G401.6 (cell line): ENCODE measurements at regions not wholly inside any gene's neighbourhood (a gene's known extent, or its start where the extent isn't known, plus 50 kb on each side); places are given as distances from the start of the nearest gene placed in this dataset.

Experiments used
- FAIRE-seq: peaks from 2 replicates; lab custom pipeline; 2012; peaks lifted over from hg19 to GRCh38; lab: Jason Lieb, UNC

DNA sequence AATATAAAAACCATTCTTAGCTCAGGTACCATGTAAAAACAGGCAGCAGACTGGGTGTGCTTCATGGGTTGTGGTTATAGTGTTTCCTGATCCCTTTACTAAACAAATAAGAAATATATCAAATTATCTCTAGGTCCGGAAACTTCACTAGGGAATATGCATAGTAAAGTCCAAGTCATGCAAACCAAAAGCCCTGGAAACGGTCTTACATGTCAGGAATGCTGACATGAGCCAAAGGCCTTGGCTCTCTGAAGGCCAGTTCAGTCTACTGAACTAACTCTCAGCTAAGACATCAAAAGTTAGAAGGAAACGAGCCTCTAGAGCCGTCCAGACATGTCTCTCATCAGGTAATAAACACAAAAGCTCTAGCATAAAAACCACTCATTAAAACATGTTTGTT, 778.9 kb upstream of the ZNF608 start:
- no peak for FAIRE-seq

DNA sequence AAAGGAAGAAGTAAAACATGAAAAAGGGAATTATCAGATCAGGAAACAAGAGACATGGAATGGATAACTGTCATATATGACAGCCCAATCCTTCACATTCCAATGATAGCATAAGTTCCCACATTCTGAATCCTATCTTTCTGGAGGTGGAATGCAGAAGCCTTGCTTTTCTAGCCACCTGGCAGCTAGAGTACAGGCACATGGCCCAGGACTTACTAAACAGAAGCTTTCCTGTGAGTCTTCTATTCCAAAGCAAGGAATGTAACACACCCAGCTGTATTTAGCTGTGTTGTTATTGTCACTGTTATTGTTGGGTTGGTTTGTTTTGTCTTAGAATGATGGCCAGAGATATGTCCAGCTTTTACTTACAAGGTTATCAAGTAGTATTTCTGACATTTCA, 780.5 kb upstream of the ZNF608 start:
- FAIRE-seq: no peak

DNA sequence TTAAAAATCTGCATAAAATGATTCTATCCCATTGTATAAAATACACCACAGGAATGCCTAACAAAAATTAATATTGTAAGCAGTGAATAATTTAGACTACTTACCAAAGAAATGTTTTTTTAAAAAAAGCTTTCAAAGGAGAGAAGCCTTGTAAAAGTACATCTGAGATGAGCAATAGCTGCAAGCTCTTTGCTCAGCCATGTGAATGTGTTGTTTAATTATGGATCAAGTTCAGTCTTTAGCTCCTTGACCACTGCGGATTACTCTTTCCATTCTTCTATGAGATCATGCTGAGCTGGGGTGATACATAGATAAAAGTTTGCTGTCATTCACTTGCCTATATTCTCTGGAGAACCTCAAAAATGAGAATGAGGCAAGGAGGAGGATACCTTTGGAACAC, 782.4 kb upstream of the ZNF608 start:
- FAIRE-seq: no peak

DNA sequence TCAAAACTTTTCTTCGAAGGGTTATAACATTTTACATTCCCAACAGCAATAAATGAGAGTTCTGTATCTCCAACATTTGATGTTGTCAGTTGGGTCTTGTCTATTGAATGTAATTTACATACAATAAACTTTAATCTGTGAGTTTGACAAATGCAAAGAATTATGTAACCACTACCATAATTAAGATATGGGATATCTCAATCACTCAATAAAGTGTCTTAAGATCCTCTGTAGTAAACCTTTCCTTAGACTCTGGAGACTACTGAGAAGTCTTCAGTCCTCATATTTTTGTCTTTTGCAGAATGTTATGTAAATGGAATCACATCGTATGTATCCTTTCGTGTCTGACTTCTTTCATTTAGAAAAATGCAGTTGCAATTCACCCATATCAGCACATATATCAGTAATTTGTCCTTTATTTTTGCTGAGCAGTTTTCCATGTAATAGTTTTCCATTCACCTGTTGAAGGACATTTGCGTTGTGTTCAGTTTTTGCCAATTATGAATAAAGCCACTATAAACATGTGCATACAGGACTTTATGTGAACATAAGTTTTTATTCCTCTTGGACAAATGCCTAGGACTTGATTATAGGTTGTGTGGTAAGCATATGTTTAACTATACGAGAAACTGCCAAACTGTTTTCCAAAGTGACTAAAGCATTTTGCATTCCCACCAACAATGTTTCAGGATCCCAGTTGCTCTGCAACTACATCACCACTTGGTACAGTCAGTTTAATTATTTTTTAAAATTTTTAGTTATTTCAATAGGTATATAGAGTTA, 784.6 kb upstream of the ZNF608 start:
- no peak for FAIRE-seq

DNA sequence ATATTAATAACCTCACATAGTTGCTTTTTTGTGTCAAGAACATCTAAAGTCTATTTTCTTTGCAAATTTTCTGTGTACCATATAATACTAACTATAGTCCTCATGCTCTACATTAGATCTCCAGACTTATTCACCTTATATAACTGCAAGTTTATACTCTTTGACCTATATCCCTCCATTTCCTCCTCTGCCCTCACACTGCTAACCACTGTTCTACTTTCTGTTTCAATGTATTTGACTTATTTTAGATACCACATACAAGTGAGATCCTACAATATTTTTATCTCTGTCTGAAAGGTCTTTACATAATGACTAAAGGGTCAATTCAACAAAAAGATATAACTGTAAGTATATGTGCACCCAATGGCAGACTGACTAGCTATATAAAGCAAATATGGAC, 789.7 kb upstream of the ZNF608 start:
- FAIRE-seq: no peak

DNA sequence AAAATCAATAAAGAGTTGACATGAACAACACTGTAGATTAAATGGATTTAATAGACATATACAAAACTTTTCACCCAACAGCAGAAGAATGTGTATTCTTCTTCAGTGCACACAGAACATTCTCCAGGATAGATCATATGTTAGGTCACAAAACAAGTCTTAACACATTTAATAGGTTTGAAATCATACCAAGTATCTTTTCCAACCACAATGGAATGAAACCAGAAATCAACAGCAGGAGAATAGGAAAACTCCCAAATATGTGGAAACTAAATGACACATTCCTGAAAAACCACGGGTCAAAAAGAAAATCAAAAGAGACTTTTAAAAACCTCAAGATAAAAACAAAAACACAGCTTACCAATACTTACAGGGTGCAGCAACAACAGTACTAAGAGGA, 790.1 kb upstream of the ZNF608 start:
- no peak for FAIRE-seq

GRCh38 chr5:125537661-125538060, 791.2 kb upstream of the ZNF608 start:
- no peak for FAIRE-seq

DNA sequence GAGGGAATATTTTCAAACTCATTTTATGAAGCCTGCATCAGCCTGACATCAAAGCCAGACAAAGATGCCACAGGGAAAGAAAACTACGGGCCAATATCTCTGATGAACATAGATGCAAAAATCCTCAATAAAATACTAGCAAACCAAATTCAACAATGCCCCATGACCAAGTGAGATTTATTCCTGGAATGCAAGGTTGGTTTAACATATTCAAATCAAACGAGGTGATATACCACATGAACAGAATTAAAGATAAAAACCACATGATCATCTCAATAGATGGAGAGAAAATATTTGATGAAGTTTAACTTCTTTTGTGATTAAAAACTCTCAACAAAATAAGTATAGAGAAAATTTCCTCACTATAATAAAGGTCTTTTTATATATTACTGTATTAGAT, 792.0 kb upstream of the ZNF608 start:
- peak; percentile 21 for FAIRE-seq

GRCh38 chr5:125541085-125541484, 794.6 kb upstream of the ZNF608 start:
- no peak for FAIRE-seq

DNA sequence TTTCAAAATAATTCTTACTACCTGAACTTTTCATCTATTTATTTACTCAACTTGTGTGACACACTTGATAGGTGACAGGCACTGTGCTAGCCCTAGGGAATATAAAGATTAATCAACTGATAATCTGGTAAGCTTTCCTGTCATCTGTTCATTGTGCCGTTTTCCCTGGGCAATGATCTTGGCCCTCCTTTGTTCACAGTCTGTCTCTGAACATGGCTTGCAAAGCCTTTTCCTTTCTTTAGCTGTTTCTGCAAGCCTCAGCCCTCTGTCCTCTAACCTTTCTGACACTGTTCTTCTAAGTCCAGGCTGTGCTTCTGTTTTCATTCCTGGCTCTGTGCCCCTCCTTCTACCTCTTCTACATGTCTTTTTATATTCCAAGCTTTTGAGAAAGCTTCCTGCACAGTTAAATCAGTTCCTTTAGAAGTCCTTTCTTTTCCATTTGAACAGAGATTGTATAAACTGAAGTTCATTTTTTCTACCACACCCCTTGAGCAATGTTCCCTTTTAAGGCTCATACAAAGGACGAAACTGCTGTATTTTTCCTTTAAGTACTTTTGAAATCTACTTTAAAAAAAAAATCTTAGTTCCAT, 803.0 kb upstream of the ZNF608 start:
- FAIRE-seq: no peak

DNA sequence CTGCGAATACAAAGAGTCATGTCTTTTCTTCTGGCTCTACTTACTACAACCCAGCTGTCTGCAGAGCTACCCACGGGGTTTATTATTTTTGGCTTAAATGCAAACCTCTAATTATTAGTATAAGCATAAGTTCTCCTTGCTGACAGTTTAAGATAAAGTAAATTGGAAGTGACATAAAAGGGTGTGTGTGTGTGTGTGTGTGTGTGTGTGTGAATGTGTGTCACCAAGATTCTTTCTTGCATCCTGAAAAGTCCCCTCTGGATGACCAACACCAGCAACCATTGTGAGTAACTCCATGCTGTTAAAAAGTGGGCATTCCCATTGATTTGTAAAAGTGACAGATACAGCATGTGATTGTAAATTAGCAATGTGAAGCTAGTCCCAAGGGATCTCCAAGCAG, 803.8 kb upstream of the ZNF608 start:
- no peak for FAIRE-seq

- no peak for FAIRE-seq
Observed at GRCh38 chr5:125551246-125551645, 804.8 kb upstream of the ZNF608 start.

- no peak for FAIRE-seq
Observed at GRCh38 chr5:125551797-125552196, 805.4 kb upstream of the ZNF608 start.

- no peak for FAIRE-seq
Observed at GRCh38 chr5:125552486-125552885, 806.0 kb upstream of the ZNF608 start.

DNA sequence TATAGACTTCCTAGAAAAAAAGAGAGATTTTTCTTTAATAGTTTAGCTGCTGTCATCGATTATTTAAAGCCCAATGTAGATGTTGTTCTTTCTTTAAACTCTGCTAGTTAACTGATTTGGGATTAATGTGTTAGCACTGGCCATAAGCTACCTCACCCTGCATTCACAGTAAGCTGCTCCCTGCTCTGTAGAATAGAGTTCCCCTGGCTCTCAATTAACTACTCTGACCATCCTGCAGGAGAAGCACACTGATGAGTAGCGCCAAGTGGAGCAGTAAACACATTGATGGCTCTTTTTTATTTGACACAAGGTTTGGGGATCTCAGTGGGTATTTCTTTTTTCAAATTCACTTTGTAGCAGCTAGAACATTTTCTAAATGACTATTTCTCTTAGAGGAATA, 807.9 kb upstream of the ZNF608 start:
- FAIRE-seq: no peak

DNA sequence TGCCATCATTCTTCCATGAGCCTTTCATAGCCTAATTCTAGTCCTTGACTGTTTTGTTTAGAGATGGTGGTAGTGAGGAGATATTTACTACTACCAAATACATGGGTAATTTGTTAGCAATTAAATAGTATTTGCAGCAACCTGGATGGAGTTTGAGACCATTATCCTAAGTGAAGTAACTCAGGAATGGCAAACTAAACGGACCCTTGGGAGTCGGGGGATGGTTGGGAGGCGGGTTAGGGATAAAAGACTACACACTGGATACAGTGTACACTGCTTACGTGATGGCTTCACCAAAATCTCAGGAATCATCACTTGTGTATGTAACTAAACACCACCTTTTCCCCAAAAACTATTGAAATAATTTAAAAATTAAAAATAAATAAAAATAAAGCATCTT, 809.2 kb upstream of the ZNF608 start:
- no peak for FAIRE-seq

DNA sequence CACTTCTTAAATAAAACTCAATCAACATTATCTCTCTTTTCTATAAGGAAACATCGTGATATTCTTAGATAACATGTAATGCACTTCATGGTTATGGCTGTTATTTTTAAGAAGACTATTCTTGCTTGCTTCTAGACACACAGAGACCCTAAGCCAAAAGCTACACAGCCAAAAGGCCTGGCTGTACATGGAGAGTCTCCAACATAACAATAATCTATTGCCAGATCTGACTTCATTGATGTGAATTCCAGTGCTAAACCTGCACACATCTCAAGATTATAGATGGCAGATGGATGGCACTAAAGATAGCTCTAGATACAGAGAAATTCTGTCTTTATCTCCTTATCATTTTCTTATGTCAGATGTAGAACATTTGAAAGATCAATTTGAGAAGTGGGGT, 811.6 kb upstream of the ZNF608 start:
- no peak for FAIRE-seq

DNA sequence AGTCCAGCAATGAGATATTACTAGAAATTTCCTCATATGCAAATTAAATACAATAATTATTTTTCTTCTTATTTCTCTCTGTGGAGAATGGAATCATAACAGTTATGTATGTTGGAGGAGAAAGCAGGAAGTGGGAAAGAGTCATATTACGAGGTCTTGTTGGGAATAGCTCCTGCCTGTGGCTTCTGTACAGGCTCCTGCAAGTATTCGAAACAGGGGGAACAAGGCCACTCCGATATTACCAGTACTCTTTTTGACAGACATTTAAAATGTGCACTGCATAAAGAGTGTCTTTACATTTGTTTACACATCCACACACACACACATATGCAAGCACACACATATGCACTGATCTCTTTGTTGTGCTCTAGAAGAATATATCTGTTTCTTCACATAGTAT, 812.0 kb upstream of the ZNF608 start:
- no peak for FAIRE-seq

DNA sequence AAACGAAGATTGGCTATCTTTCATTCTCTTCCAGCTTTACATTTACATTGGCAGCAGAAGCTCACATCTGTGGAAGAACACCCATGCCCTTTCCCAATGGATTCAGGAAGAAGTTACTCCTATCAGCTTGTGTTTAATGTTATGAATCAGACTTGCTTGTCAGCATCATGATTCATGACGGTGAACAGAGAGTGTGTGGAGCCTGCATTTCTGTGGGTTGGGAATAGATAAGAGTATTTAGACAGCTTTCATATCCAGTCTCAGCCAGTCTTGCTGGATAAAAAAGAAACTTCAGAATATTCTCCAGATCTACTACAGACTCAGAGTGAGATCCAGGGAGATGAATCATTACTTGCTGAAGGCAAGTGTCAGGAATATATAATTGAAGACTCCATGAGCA, 812.9 kb upstream of the ZNF608 start:
- FAIRE-seq: no peak

DNA sequence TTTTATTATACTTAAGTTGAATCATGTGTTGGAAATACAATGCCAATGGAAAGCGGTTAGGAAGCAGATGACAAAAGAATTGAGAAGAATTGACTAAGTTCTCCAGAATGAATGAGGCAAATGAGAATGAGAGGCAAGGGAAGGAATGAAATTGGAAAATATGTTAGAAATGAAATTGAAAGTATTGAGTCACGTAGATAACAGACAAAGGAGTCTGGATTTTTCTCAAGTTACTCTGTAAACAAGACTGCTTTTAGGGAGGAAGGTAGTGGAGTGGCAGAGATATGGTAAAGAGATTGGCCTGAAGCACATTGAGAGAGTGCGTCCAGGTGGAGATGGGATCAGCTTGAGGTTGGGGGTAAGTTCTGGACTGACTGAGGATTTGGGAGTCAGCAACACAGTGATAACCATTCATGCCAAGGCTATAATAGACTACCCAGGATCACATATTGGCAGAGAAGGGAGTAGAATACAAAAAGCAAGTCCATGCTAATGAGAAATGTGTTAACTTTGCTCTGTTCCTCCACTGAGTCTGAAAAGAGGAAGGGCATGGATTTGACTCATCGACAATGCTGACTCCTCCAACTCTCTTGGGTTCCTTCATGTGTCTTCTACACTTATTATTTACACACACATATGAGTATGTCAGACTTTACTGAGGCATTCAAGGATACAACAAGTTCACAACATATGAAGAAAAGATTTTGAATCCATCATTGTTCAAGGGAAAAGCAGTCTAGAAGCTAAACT, 814.2 kb upstream of the ZNF608 start:
- FAIRE-seq: no peak

DNA sequence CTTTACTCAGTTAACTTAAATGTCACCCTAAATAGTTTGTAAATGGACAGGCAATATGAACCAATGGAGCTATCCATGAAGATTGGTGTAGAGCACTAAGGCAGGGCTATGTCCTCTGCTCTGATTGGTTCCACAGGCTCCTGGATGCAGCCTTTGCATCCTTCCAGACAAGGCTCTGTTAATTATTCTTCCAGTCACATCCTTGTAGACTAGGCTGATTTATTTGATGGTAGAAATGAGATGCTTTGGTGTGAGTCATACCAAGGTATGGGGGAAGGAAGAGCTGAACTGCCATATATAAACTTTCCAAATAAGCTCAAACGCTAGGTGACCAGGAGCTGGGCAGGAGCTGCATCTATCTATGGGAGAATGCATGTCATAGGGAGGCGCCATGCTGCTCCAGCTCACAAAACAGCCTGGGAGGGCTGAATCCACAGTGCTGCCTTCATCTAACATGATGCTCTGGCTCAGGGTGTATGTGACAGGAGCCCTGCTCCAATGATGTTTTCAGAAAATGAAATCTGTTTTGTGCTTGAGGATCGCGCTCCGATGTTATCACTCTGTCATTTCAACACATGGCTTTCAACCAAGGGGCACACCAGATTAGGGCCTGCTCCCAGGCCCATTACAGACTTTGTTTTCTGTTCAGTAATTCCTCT, 818.0 kb upstream of the ZNF608 start:
- no peak for FAIRE-seq

- no peak for FAIRE-seq
Observed at GRCh38 chr5:125574491-125575044, 828.1 kb upstream of the ZNF608 start.
